Testis (tissue), 2 donors: ENCODE measurements at regions not wholly inside any gene's neighbourhood (a gene's known extent, or its start where the extent isn't known, plus 50 kb on each side); places are given as distances from the start of the nearest gene placed in this dataset.
"Not testable (repeated sequence)": the region's sequence is repeated elsewhere in the genome, so short reads cannot be mapped to it uniquely, and the experiment has no call there.

ENCODE experiments used
- DNase-seq: peaks from one replicate; pipeline ENCODE4 v3.0.0-alpha.2; 2019
- H3K27ac ChIP-seq, 2 donors: fragments of 200-600 bp; sonication (generic); one replicate each; pipeline ENCODE4 v1.5.1; 2019
- H3K27me3 ChIP-seq: fragments of 200-600 bp; sonication (generic); one replicate; pipeline ENCODE4 v1.5.1; 2019
- H3K36me3 ChIP-seq: fragments of 200-600 bp; sonication (generic); one replicate; pipeline ENCODE4 v1.5.1; 2017; ENCODE audit warnings: low read depth; ENCODE audit errors: missing control alignments
- H3K4me1 ChIP-seq: fragments of 200-600 bp; sonication (generic); one replicate; pipeline ENCODE4 v1.5.1; 2019
- H3K4me3 ChIP-seq, 2 donors: fragments of 200-600 bp; sonication (generic); one replicate each; pipeline ENCODE4 v1.5.1; 2017 to 2019
- H3K9me3 ChIP-seq: fragments of 200-600 bp; sonication (generic); one replicate; pipeline ENCODE4 v1.5.1; 2017
- CTCF ChIP-seq, 3 experiments: fragments of 450-650 bp in 2 of 3; fragments of 200-600 bp in 1 of 3; sonication (generic) in 1 of 3; IDR thresholded peaks; one replicate each; pipeline ENCODE4 v1.5.1; 2016 to 2019; ENCODE audit warnings: antibody characterized with exemption in 3 of 3, mild to moderate bottlenecking in 2 of 3, moderate library complexity in 1 of 3
- POLR2A ChIP-seq: fragments of 450-650 bp; IDR thresholded peaks from one replicate; pipeline ENCODE4 v1.6.1; 2017; ENCODE audit warnings: antibody characterized with exemption, mild to moderate bottlenecking, moderate library complexity
- WGBS, 2 donors: methylation state at CpG; one replicate each; pipeline ENCODE4 v1.1.5; 2018; 5-methylcytosine and 5-hydroxymethylcytosine counted together
- intact Hi-C: fragments of 100-400 bp; cut with DNase I; formaldehyde crosslinking; loops from one replicate; pipeline ENCODE4 v1.15.1; 2023; ENCODE audit warnings: low total_unique reads

GRCh38 chr5:1959725-1960581, 77.2 kb upstream of the IRX4 start:
- H3K36me3 ChIP-seq, result no peaks in the 10 kb centered on the region
- H3K9me3 ChIP-seq, result no peaks in the 10 kb centered on the region
- no peak overlapping the region for H3K27ac ChIP-seq
- 74 to 82% methylated on average over 21 to 26 of the region's 27 CpGs for WGBS, 2 donors
- intact Hi-C loops, result no loop called here
- H3K27me3 ChIP-seq, result no peaks in the 10 kb centered on the region
- no peak for TF ChIP-seq POLR2A
- no peak for TF ChIP-seq CTCF (IDR thresholded peaks at IDR 0.05)
- H3K4me3 ChIP-seq, result no peak overlapping the region
- H3K4me1 ChIP-seq, result no peaks in the 10 kb centered on the region
- no peak for DNase-seq

GRCh38 chr5:1959231-1959630, 76.5 kb upstream of the IRX4 start:
- no peaks in the 10 kb centered on the region for H3K4me1 ChIP-seq
- H3K27ac ChIP-seq, result no peak overlapping the region
- H3K36me3 ChIP-seq, result no peaks in the 10 kb centered on the region
- DNase-seq, result no peak
- H3K27me3 ChIP-seq, result no peaks in the 10 kb centered on the region
- H3K9me3 ChIP-seq, result no peaks in the 10 kb centered on the region
- 75 to 85% methylated on average over 7 of the region's 7 CpGs for WGBS, 2 donors
- intact Hi-C loops, result no loop called here
- H3K4me3 ChIP-seq, result no peak overlapping the region
- TF ChIP-seq POLR2A (no peak), CTCF (IDR thresholded peaks at IDR 0.05) (no peak)

GRCh38 chr5:1958211-1959010, 75.7 kb upstream of the IRX4 start:
- Histone ChIP-seq H3K4me3 (no peak overlapping the region), H3K9me3 (no peaks in the 10 kb centered on the region), H3K27me3 (no peaks in the 10 kb centered on the region), H3K4me1 (no peaks in the 10 kb centered on the region), H3K27ac (no peak overlapping the region), H3K36me3 (no peaks in the 10 kb centered on the region)
- TF ChIP-seq CTCF (IDR thresholded peaks at IDR 0.05), result no peak
- no peak for TF ChIP-seq POLR2A
- WGBS, 2 donors, result 87 to 89% methylated on average over 17 of the region's 17 CpGs
- intact Hi-C loops, result no loop called here
- no peak for DNase-seq

GRCh38 chr5:1955586-1955985, 72.9 kb upstream of the IRX4 start:
- intact Hi-C loops, result no loop called here

GRCh38 chr5:1953710-1954109, 71.0 kb upstream of the IRX4 start:
- 87 to 89% methylated on average over 3 to 5 of the region's 5 CpGs for WGBS, 2 donors

More at GRCh38 chr5:1955586-1955985, 72.9 kb upstream of the IRX4 start:
- WGBS, 2 donors, result 89 to 94% methylated on average over 6 of the region's 6 CpGs
- no peaks in the 10 kb centered on the region for H3K9me3 ChIP-seq
- H3K4me3 ChIP-seq, result no peak overlapping the region
- TF ChIP-seq CTCF (IDR thresholded peaks at IDR 0.05) (no peak), POLR2A (no peak)
- H3K27ac ChIP-seq, result no peak overlapping the region
- H3K27me3 ChIP-seq, result no peaks in the 10 kb centered on the region
- H3K4me1 ChIP-seq, result no peaks in the 10 kb centered on the region
- no peaks in the 10 kb centered on the region for H3K36me3 ChIP-seq
- DNase-seq, result no peak

More at GRCh38 chr5:1953710-1954109, 71.0 kb upstream of the IRX4 start:
- H3K27me3 ChIP-seq, DNase-seq, H3K9me3 ChIP-seq, H3K4me3 ChIP-seq, H3K27ac ChIP-seq, intact Hi-C loops, H3K4me1 ChIP-seq, H3K36me3 ChIP-seq: not testable (repeated sequence)
